ENCODE measurements at regions not wholly inside any gene's neighbourhood (a gene's known extent, or its start where the extent isn't known, plus 50 kb on each side); places are given as distances from the start of the nearest gene placed in this dataset.

GRCh38 chr6:76441875-76442274 lies 369.4 kb upstream of the IMPG1 start:
- no peaks in the 10 kb centered on the region for H3K4me1 ChIP-seq
- DNase-seq = no peak

DNA sequence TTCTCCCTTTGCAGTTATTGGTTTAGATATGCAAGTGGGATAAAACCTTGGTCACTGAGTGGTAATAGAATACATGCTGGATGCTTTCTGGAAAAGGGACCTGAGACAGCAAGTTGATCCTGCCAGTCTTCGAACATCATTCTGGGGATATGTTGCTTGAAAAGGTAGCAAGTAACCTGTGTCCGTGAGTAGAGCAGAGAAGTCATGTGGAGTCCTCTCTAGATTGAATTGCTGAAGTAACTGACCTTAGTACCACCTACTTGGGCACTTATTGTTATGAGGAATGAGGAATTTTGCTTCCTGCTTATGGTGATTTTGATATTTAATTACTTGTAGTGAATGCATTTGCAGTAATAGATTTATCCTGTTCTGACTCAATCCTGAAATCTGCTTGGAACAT lies 367.3 kb upstream of the IMPG1 start:
- TF ChIP-seq CTCF (IDR thresholded peaks at IDR 0.05; ENCODE audit: low read depth, low read length) = no peak
- H3K4me3 ChIP-seq (ENCODE audit: low read depth, low read length) = no peak overlapping the region
- DNase-seq = no peak
- no peaks in the 10 kb centered on the region for H3K4me1 ChIP-seq
- no peaks in the 10 kb centered on the region for H3K36me3 ChIP-seq
- peaks cover 3% of the 10 kb centered on the region; the same call in 1 of the 2 replicates for H3K9me3 ChIP-seq
- H3K27me3 ChIP-seq = no peaks in the 10 kb centered on the region

More at GRCh38 chr6:76441875-76442274, 369.4 kb upstream of the IMPG1 start:
- Histone ChIP-seq H3K4me3 (ENCODE audit: low read depth, low read length) (no peak overlapping the region), H3K27me3 (no peaks in the 10 kb centered on the region), H3K9me3 (no peaks in the 10 kb centered on the region), H3K36me3 (no peaks in the 10 kb centered on the region)
- no peak for TF ChIP-seq CTCF (IDR thresholded peaks at IDR 0.05; ENCODE audit: low read depth, low read length)

DNA sequence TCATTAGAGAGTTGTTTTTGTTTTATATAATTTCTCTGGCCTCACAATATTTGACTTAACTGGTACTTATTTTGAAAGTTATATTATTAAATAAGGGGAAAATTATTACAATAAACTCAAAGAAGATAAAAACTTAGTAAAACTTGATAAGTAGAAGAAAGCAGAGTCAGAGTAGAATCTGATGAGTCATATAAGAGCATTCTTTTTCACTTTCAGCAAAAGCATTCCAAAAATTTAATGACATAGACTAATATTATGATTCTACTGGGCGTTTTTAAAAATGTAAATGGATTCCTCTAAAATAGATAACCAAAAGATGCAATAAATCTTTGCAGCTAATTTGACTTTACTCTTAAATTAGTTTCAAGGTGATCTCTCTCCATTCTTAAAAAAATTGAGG lies 366.3 kb upstream of the IMPG1 start:
- Histone ChIP-seq H3K4me1 (no peaks in the 10 kb centered on the region), H3K36me3 (no peaks in the 10 kb centered on the region), H3K9me3 (peaks cover 3% of the 10 kb centered on the region; the same call in 1 of the 2 replicates), H3K4me3 (ENCODE audit: low read depth, low read length) (no peak overlapping the region), H3K27me3 (no peaks in the 10 kb centered on the region)
- TF ChIP-seq CTCF (IDR thresholded peaks at IDR 0.05; ENCODE audit: low read depth, low read length) = no peak
- no peak for DNase-seq

DNA sequence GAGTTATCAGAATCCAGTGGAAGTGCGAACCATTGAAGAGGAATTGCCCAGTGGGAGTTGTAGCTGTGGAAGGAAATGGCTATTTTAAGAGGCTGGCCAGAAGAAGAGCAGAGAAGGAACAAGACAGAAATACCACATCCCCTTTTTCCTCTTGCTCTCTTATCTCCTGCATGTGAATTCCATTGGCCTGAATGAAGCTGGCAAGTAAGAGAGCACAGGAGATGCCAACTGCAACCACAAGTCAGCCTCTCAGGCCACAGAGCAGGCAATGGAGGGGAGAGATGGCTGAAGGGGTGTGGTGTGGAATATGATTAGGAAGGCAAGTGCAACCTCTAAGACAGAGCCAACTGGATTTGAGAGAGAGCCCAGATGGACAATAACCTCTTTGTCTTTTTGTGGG lies 362.7 kb upstream of the IMPG1 start:
- no peaks in the 10 kb centered on the region for H3K4me1 ChIP-seq
- H3K4me3 ChIP-seq (ENCODE audit: low read depth, low read length) = no peak overlapping the region
- H3K9me3 ChIP-seq = peaks cover 3% of the 10 kb centered on the region; the same call in 1 of the 2 replicates
- H3K27me3 ChIP-seq = no peaks in the 10 kb centered on the region
- no peak for TF ChIP-seq CTCF (IDR thresholded peaks at IDR 0.05; ENCODE audit: low read depth, low read length)
- no peak for DNase-seq
- no peaks in the 10 kb centered on the region for H3K36me3 ChIP-seq

GRCh38 chr6:76422511-76423213 lies 350.2 kb upstream of the IMPG1 start:
- no peak for DNase-seq
- no peak for TF ChIP-seq CTCF (IDR thresholded peaks at IDR 0.05; ENCODE audit: low read depth, low read length)
- Histone ChIP-seq H3K4me1 (no peaks in the 10 kb centered on the region), H3K36me3 (no peaks in the 10 kb centered on the region), H3K4me3 (ENCODE audit: low read depth, low read length) (no peak overlapping the region), H3K27me3 (no peaks in the 10 kb centered on the region), H3K9me3 (no peaks in the 10 kb centered on the region)

DNA sequence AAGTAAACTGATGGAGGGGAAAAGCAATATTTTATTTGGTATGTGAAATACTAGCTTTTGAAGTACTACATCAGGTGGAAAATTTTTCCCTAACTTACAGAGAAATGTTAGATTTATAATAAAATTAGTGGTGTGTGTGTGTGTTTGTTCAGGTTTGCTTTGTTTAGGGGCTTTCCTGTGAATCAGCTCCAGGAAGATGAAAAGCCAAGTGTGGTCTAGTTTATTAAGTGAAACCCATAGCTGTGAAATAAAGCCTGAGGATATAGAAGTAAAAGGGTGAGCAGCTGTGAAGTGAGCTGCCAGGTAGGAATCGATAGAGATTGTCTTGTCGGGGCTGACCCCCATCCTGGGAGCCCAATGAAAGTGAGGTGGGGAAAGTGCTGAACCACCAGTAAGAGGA lies 347.6 kb upstream of the IMPG1 start:
- H3K9me3 ChIP-seq = no peaks in the 10 kb centered on the region
- no peak for DNase-seq
- TF ChIP-seq CTCF (IDR thresholded peaks at IDR 0.05; ENCODE audit: low read depth, low read length) = no peak
- no peak overlapping the region for H3K4me3 ChIP-seq (ENCODE audit: low read depth, low read length)
- H3K36me3 ChIP-seq = no peaks in the 10 kb centered on the region
- H3K27me3 ChIP-seq = no peaks in the 10 kb centered on the region
- H3K4me1 ChIP-seq = no peaks in the 10 kb centered on the region

Data from BE2C (cell line).